ENCODE measurements at regions not wholly inside any gene's neighbourhood (a gene's known extent, or its start where the extent isn't known, plus 50 kb on each side); places are given as distances from the start of the nearest gene placed in this dataset.

DNA sequence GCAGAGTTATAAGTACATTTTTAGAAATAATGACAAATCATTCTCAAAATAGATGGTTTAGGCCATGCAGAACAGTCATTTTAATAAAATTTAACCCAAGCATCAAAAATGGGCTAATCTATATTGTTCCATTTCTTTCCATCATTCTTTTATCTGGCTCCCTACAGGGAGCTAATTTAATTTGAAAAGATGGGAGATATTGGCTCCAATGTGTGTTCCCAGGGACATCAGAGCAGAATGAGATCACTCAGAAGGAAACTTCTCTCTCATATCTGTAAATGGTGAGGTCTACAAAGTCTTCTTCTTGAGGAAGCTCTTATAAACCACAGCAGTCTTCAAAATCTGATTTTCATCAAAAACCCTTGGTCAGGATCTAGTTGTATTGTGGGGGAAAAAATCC lies 119.4 kb upstream of the RAB6C start:
- ATAC-seq: no peak
- DNase-seq: no peak
- no peaks in the 10 kb centered on the region for H3K4me1 Mint-ChIP-seq (ENCODE audit: low read depth)

DNA sequence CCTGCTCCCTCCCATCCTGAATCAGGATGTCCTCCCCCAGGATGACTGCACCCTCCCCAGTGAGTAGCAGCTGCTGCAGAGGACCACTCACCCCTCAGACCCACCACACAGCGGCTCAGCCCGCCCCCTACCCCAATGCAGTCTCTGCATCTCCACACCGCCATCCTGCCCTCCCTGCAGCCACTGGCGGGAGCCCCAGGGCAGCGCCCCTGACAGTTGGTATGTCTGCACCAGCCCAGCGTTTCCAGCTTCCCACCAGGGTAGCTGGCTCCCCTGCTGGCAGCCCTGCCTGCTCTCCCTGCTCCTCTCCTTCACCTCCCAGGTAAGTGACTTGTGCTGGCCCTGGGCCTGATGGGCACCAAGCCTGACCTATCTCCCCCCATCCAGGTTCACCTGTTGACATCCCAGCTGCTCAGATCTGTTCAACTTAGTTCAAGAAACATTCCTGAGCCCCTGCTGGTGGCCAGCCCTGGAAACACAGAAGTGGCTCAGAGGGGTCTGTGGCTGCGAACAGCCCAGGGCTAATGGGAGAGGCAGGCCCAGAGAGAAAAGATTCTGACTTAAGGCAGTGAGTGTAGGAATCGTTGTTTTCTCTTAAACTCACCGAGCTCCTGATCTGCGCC lies 117.7 kb upstream of the RAB6C start:
- H3K4me3 Mint-ChIP-seq: no peak overlapping the region
- no peaks in the 10 kb centered on the region for H3K4me1 Mint-ChIP-seq (ENCODE audit: low read depth)
- H3K9me3 Mint-ChIP-seq: no peaks in the 10 kb centered on the region
- DNase-seq: no peak
- no peak for ATAC-seq
- H3K27me3 Mint-ChIP-seq (ENCODE audit: low read depth): peaks cover 2% of the 10 kb centered on the region
- no peaks in the 10 kb centered on the region for H3K36me3 Mint-ChIP-seq (ENCODE audit: insufficient read depth)

More for the DNA sequence above, 119.4 kb upstream of the RAB6C start:
- peaks cover 2% of the 10 kb centered on the region for H3K27me3 Mint-ChIP-seq (ENCODE audit: low read depth)
- no peak overlapping the region for H3K4me3 Mint-ChIP-seq
- no peaks in the 10 kb centered on the region for H3K36me3 Mint-ChIP-seq (ENCODE audit: insufficient read depth)
- H3K9me3 Mint-ChIP-seq: peaks cover 3% of the 10 kb centered on the region

DNA sequence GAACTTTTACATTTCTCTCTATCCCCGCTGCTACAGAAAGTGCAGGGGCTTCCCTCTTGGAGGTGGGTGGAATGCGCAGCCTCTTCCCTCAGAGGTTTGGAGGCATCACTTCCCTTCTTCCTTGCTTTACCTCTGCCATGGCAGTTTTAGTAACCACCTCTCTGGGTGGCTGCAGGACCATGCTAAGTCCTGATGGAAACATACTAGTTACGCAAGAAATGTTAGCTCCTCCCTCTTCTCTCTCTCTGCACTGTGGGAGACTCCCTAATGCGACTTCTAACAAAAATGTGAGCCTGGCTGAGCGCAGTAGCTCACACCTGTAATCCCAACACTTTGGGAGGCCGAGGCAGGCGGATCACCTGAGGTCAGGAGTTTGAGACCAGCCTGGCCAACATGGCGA lies 116.8 kb upstream of the RAB6C start:
- H3K9me3 Mint-ChIP-seq: no peaks in the 10 kb centered on the region
- H3K36me3 Mint-ChIP-seq (ENCODE audit: insufficient read depth): no peaks in the 10 kb centered on the region
- ATAC-seq (no peak), DNase-seq (no peak)
- H3K4me1 Mint-ChIP-seq (ENCODE audit: low read depth): no peaks in the 10 kb centered on the region
- peaks cover 2% of the 10 kb centered on the region for H3K27me3 Mint-ChIP-seq (ENCODE audit: low read depth)
- no peak overlapping the region for H3K4me3 Mint-ChIP-seq

DNA sequence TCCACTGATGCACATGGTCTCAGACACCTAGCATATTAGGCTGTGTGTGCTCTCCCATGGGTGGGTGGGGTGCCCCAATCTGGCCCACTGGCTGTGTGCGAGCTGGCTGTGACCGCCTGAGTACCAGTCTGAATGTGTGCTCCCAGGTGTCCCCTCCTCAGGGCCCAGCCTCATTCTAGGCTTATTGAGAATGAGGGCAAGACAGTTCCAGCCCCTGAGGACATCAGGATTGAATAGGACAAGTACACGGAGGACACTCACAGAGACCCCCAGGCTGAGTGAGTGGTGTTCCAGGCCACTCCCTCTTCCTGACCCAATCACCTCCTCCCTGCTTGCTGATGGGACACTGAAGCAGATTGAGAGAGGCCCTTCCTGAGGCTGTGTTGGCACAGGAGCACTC lies 116.1 kb upstream of the RAB6C start:
- H3K4me1 Mint-ChIP-seq (ENCODE audit: low read depth): no peaks in the 10 kb centered on the region
- ATAC-seq (no peak), DNase-seq (no peak)
- no peaks in the 10 kb centered on the region for H3K36me3 Mint-ChIP-seq (ENCODE audit: insufficient read depth)
- H3K27me3 Mint-ChIP-seq (ENCODE audit: low read depth): peaks cover 2% of the 10 kb centered on the region
- no peaks in the 10 kb centered on the region for H3K9me3 Mint-ChIP-seq
- no peak overlapping the region for H3K4me3 Mint-ChIP-seq

DNA sequence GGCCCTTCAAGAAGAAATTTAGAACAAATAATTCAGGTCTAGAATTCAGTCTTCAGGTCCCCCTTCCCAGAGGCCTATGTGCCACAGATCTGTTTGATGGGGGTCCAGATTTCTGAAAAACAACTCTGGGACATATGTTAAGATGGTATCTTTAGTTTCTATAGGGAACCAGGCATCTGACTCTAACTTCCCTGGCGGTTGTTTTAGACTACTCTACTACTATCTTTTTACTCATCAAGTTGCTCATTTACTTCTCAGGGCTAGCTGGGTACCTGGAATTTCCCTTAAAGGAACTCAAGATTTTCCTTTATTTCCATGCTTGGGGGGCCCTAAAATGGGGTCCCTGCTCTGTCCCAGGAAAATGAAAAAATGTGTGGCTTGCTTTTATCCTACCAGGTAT lies 114.7 kb upstream of the RAB6C start:
- Mint-ChIP-seq H3K27me3 (ENCODE audit: low read depth) (peaks cover 2% of the 10 kb centered on the region), H3K4me3 (no peak overlapping the region), H3K4me1 (ENCODE audit: low read depth) (no peaks in the 10 kb centered on the region), H3K36me3 (ENCODE audit: insufficient read depth) (no peaks in the 10 kb centered on the region), H3K9me3 (no peaks in the 10 kb centered on the region)
- no peak for DNase-seq
- ATAC-seq: no peak

DNA sequence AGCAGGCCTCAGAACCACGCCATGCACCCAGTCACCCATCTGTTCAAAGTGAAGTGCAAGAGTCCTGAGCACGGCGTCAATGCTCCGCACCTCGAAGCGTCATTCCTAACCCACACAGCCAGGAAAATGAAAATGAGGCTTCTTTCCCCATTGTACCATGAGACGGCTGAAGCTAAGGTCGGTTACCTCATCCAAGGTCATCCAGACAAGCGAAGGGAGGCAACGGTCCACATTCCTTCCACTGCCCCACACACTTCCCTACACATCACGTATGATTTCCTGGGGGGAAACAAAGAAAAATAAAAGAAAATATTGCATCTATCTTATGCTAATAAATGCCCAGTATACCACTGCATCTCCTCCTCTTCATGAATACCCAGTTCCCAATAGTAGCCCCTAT lies 113.5 kb upstream of the RAB6C start:
- Mint-ChIP-seq H3K4me1 (ENCODE audit: low read depth) (no peaks in the 10 kb centered on the region), H3K9me3 (no peaks in the 10 kb centered on the region), H3K36me3 (ENCODE audit: insufficient read depth) (no peaks in the 10 kb centered on the region), H3K27me3 (ENCODE audit: low read depth) (peaks cover 3% of the 10 kb centered on the region), H3K4me3 (no peak overlapping the region)
- ATAC-seq: no peak
- no peak for DNase-seq

DNA sequence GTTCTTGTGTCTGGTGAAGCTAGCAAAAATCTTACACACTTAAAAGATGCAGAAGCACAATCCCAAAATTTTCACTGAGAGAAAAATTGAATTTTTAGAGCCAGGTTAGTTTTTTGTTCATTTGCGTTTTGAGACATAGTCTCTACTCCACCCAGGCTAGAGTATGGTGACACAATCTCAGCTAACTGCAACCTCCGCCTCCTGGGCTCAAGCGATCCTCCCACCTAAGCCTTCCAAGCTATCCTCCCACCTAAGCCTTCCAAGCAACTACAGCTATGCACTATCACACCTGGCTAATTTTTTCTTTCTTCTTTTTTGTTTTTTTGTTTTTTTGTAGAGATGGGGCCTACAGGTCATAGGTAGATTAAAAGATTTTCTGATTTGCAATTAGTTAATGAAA lies 113.1 kb upstream of the RAB6C start:
- Mint-ChIP-seq H3K9me3 (no peaks in the 10 kb centered on the region), H3K36me3 (ENCODE audit: insufficient read depth) (no peaks in the 10 kb centered on the region), H3K4me3 (no peak overlapping the region), H3K4me1 (ENCODE audit: low read depth) (no peaks in the 10 kb centered on the region), H3K27me3 (ENCODE audit: low read depth) (peaks cover 3% of the 10 kb centered on the region)
- no peak for DNase-seq
- no peak for ATAC-seq

DNA sequence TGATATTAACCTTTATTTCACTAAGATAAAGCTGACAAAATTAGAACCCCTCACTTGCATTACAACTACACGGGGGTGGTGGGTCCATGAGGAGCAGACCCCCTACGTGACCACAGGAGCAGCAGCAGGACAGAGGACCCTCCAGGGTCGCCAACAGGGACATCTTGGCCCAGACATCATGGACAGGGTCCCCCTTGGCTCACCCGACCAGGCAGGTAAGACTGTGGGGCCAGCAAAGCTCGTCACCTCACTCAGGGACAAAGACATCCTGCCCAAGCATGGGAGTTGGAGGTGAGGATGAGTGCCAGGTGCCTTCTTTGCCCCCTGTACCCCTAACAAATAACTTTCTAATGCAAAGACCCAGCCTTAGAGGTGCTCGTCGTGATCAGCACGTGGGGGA lies 111.3 kb upstream of the RAB6C start:
- Mint-ChIP-seq H3K36me3 (ENCODE audit: insufficient read depth) (no peaks in the 10 kb centered on the region), H3K27me3 (ENCODE audit: low read depth) (peaks cover 3% of the 10 kb centered on the region), H3K4me1 (ENCODE audit: low read depth) (no peaks in the 10 kb centered on the region), H3K4me3 (no peak overlapping the region), H3K9me3 (no peaks in the 10 kb centered on the region)
- ATAC-seq (no peak), DNase-seq (no peak)

DNA sequence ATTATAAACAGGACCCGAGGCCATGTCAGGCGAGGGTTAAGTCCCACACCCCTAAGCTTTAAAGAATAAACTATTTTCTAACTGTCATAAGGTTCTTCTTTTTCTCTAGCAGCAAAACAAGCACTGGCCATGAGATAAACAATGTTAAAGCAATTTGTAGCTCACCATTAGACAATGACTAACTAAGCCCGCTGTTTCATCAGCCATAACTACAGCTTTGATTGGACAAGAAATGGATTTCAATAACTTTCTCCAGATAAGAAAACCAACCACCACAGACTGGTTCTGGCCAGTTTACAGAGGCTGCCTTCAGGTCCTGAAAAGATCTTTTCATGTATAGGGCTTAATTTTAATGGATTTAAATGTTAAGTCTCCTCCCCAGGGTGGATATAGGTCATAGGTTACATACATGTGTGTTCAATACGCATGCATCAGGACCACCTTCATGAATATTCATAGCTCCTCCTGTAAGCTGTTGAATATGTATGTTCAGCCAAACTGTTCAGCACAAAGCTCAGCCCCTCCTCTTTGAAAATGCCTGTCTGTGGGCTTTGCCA lies 108.7 kb upstream of the RAB6C start:
- H3K36me3 Mint-ChIP-seq (ENCODE audit: insufficient read depth): no peaks in the 10 kb centered on the region
- H3K27me3 Mint-ChIP-seq (ENCODE audit: low read depth): peaks cover 3% of the 10 kb centered on the region
- H3K4me3 Mint-ChIP-seq: no peak overlapping the region
- no peaks in the 10 kb centered on the region for H3K9me3 Mint-ChIP-seq
- ATAC-seq: no peak
- DNase-seq: no peak
- no peaks in the 10 kb centered on the region for H3K4me1 Mint-ChIP-seq (ENCODE audit: low read depth)

DNA sequence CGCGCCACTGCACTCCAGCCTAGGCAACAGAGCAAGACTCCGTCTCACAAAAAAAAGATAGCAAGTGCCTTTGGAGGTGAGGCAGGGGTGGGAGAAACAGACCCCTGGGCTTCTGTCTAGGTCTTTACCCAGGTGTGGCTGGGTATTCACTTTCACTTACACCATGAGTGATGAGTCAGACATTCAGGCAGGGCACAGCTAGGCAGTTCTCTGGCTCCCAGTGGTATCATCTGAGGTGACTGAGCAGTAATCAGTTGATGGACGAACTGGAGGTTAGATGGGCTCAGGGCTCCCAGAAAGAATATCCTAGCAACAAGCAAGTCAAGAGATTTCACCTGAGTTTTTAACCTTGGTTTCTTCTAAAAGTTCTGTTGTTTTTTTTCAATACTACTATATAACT lies 107.0 kb upstream of the RAB6C start:
- DNase-seq: no peak
- H3K4me3 Mint-ChIP-seq: no peak overlapping the region
- ATAC-seq: no peak
- no peaks in the 10 kb centered on the region for H3K36me3 Mint-ChIP-seq (ENCODE audit: insufficient read depth)
- no peaks in the 10 kb centered on the region for H3K9me3 Mint-ChIP-seq
- H3K27me3 Mint-ChIP-seq (ENCODE audit: low read depth): peaks cover 3% of the 10 kb centered on the region
- peaks cover 9% of the 10 kb centered on the region for H3K4me1 Mint-ChIP-seq (ENCODE audit: low read depth)

DNA sequence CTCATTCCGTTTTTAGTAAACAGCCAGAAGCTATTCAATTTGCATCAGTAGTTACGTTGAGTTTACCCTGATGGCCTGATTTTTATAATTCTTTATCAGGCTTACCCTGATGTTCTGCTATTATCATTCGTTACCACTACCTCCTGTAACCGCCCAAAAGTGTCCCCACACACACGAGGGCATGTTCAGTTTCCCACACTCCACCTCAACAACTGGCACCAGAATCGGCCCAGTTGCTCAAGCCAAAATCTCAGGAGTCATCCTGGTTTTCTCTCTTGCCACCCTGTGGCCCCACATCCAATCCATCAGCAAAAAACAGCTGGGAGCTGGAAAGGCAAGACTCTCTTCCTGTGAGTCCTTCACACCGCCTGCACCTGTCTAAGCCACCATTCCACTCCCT lies 102.9 kb upstream of the RAB6C start:
- DNase-seq: no peak
- Mint-ChIP-seq H3K27me3 (ENCODE audit: low read depth) (no peaks in the 10 kb centered on the region), H3K9me3 (no peaks in the 10 kb centered on the region), H3K4me3 (peak overlapping the region; percentile 89), H3K4me1 (ENCODE audit: low read depth) (peaks cover 10% of the 10 kb centered on the region), H3K36me3 (ENCODE audit: insufficient read depth) (no peaks in the 10 kb centered on the region)
- ATAC-seq: no peak

DNA sequence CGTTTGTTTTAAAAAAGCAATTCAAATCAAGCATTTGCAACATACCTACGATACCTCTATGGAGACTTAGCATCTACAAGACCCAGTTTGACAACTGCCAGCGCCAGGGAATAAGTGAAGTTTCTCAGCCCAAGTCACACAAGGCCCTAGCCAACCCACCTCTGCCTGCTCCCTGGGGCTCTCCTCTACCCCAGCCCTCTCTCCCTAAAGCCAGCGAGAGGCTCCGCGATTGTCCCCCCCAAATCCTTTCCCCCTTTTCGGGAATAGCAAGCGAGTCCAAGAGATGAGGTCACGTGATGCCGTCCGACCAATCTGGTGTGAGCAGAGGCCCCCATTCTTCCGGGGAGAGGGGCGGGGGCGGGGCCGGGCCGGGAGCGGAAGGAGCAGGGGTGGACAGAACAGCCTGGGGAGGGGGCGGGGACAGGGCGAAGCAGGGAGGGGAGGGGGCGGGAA lies 102.2 kb upstream of the RAB6C start:
- Mint-ChIP-seq H3K27me3 (ENCODE audit: low read depth) (no peaks in the 10 kb centered on the region), H3K9me3 (no peaks in the 10 kb centered on the region), H3K4me1 (ENCODE audit: low read depth) (peaks cover 10% of the 10 kb centered on the region), H3K36me3 (ENCODE audit: insufficient read depth) (no peaks in the 10 kb centered on the region), H3K4me3 (peak overlapping the region; percentile 89)
- ATAC-seq (peak; percentile 85 to 93), DNase-seq (peak; percentile 82)

DNA sequence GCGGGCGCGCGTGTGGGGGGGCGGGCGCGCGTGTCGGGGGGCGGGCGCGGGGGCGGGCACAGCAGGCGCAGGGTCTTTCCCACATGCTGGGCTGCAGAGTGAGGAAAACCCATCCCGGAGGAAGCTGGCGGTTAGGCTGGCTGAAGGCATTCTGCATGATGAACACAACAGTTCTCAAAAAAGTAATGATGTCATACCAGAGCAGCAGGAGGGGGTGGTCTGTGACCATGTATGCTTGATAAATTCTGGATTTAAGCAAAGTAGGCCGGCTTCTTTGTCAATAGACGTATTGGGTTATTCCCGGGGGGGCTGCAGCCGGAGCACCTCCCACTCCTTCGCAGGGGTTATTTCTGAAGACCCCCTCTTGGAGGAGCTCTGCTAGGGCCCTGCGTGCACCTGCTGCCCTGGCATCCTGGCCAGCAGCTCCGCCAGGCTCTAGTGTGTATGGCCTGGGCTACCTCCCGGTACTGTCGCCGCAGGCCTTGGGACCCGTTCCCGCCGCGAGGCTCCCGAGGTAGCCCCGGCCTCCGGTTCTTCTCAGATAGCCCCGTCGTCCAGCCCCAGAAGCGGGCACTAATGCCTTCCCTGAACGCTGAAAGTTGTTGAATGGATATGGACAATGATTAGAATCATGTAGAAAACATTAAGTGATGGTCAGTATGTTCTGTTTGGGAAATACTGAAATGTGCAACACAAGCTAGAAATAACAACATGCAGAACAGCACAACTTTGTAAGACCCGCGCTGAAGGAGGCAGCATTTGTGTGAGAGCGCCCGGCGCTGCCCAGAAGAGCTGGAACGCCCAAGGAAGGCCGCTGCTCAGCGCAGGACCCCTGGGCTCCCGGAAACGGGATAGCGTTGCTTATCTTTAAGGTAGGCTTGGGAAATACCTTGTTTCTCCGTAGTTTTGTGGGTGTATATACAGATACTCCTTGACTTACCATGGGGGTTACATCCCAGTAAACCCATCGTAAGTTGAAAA lies 101.4 kb upstream of the RAB6C start:
- Mint-ChIP-seq H3K27me3 (ENCODE audit: low read depth) (peaks cover 2% of the 10 kb centered on the region), H3K9me3 (no peaks in the 10 kb centered on the region), H3K36me3 (ENCODE audit: insufficient read depth) (no peaks in the 10 kb centered on the region), H3K4me3 (peak overlapping the region; percentile 73), H3K4me1 (ENCODE audit: low read depth) (peaks cover 10% of the 10 kb centered on the region)
- DNase-seq (no peak), ATAC-seq (peak; percentile 55)

DNA sequence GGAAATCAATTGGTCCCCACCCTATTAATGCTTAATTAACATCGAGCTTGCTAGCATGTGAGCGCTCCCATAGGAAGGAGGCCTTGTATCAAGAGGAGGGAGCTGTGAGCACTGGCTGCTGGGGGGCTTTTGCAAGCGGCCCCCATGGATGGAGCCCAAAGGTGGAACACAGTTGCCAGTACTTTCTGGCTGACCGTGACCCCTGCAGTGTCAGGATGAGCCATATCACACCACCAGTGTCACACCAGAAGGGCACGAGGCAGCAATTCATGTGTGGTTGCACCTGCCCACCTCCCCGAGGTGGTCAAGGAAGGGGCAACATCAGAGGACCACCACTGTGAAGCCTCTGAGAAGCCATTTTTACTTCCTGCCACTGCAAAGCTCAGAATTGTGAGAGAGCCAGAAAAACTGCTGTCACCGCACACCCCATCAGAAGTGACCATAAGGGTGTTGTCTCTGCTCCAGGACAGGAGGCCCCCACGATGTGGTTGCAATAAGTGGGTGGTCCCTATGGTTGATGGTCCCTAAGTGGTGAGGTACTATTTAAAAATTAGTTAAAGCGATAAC lies 99.8 kb upstream of the RAB6C start:
- ATAC-seq: no peak
- no peaks in the 10 kb centered on the region for H3K9me3 Mint-ChIP-seq
- no peaks in the 10 kb centered on the region for H3K36me3 Mint-ChIP-seq (ENCODE audit: insufficient read depth)
- no peak overlapping the region for H3K4me3 Mint-ChIP-seq
- no peak for DNase-seq
- H3K4me1 Mint-ChIP-seq (ENCODE audit: low read depth): peaks cover 10% of the 10 kb centered on the region
- H3K27me3 Mint-ChIP-seq (ENCODE audit: low read depth): peaks cover 2% of the 10 kb centered on the region

Data from activated T-cell treated with anti-CD3 and anti-CD28 coated beads, Interleukin-2, amount 50 U/mL, for 4 hours (primary cell).